GM19397 (cell line): ENCODE measurements at regions not wholly inside any gene's neighbourhood (a gene's known extent, or its start where the extent isn't known, plus 50 kb on each side); places are given as distances from the start of the nearest gene placed in this dataset.

Source experiments
- ATAC-seq: cut with Tn5 transposase; IDR thresholded peaks from one replicate; pipeline ENCODE4 v1.9.1; 2021; ENCODE audit warnings: mild to moderate bottlenecking, moderate library complexity; ENCODE audit not compliant: unreplicated experiment

- no peak for ATAC-seq
Observed at GRCh38 chr2:81583311-81584108, 1279.0 kb upstream of the LRRTM1 start.

- no peak for ATAC-seq
Observed at GRCh38 chr2:81576713-81577112, 1272.2 kb upstream of the LRRTM1 start.

- ATAC-seq: no peak
Observed at GRCh38 chr2:81551040-81551634, 1246.6 kb upstream of the LRRTM1 start.

DNA sequence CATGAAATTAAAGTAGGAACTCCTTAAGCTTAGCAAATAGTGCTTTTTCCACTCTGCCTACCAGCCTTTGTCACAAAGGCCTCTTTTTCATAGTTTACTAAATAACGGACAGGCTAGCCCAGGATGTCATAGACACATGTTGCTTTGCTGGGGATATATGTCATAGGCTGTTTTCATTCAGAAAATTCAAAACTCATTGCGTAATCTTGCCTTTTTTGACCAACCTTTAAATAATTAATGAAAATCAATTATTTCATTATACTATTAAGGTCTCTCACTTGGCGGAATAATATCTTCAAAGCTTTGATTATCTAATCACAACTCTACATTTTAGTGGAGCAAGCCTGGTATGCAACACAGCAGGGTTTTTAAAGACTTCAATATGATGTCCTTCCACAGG, 1245.7 kb upstream of the LRRTM1 start:
- ATAC-seq: no peak

DNA sequence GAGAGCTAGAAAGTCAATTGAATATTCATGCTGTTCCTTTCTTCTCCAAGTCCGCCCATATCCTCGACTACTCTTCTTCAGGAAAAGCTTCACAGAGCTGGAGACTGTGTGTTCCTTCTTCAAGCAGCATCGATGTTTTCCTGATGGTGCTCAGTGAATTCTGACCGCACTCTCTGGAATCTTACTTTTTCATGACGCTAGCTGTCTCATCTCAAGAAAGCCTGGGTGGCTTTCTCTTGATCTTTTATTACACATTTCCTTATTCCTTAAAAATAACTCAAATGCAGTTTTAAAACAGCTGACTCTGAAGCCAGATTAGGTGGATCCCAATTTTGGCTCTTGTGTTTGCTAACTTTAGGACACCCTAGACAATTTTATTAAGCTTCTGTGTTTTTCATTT, 1245.1 kb upstream of the LRRTM1 start:
- ATAC-seq: no peak

- no peak for ATAC-seq
Observed at GRCh38 chr2:81545626-81546025, 1241.1 kb upstream of the LRRTM1 start.

DNA sequence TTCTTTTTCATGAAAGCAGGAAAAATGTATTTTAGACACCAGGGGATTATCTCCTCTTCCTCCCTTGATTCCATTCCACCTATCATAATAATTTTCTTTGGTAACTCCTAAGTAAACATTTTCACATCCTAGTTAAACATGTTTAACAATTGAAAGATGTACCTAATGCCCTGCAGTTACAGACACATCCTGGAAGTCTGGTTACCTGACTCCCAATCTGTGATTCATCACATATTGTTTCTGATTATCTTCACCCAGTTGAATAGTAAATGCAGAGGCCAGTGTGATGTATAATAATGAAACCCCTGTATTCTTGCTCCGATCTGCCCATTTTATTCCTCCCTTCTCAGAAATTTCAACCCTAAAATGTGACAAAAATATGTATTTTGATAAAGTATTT, 1237.6 kb upstream of the LRRTM1 start:
- ATAC-seq: no peak

- ATAC-seq: no peak
Observed at GRCh38 chr2:81529944-81530343, 1225.4 kb upstream of the LRRTM1 start.

DNA sequence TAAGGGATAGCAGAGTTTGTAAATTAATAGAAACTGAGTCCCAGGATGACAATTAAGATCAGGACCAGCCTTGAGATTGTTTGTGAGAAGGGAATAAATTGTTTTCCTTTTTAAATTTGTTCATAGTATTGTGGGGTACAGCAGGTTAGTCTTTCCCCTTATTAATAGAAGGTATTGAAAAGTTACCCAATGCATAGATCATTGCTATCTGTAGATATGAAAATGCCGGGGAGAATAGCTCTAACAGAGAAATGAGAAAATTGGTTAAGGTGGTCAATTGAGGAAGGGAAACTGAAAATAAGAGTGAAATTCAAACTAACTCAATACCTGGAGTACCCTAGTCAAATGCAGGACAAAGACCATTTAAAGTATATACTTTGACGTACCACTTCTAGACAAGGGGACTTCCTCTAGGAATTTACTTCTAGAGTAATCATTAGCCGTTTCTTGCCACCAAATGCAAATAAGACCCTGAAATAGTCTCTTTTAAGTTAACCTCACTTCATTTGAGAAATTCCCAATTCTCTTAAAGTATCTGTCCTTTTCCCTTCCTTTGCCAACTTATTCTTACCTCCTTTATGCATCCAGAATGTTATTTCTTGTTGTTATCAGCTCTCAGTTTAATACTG, 1224.4 kb upstream of the LRRTM1 start:
- ATAC-seq: peak; percentile 75

GRCh38 chr2:81523344-81523743, 1218.8 kb upstream of the LRRTM1 start:
- no peak for ATAC-seq

DNA sequence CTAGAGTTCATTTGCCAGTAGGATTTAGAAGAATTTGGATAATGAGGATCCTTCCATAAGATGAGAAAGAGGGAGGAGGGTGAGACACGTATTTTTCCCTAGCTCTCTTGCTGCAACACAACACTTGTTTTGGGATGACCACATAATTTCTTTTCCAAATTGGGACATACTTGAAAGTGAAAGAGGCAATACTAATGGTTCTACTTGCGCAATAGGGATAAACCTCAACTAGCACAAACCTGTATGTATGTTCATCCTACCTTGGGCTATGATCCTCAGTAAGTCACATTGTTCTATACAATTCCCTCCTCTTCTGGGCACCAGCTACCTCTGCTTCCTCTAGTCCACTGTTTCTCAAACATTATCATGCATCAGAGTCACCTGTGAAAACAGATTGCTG, 1208.8 kb upstream of the LRRTM1 start:
- ATAC-seq: no peak

DNA sequence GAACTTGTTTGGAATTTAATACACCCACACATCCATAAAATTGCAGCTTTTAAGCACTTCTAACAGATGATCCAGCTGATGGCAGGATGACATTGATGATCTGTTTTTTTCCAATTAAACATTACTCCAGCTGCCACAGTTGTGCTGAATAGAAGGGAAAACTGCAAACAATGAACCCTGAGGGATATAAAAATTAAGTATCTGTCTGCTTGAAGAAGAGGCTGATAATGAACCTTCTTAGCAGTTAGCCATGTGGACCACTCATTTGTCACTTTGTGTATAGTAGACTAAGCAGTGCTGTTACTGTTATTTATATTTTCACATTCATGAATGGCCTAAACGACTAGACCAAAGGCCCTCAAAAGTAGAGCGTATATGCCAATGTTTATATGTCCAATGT, 1201.0 kb upstream of the LRRTM1 start:
- no peak for ATAC-seq

GRCh38 chr2:81495556-81495955, 1191.0 kb upstream of the LRRTM1 start:
- no peak for ATAC-seq

DNA sequence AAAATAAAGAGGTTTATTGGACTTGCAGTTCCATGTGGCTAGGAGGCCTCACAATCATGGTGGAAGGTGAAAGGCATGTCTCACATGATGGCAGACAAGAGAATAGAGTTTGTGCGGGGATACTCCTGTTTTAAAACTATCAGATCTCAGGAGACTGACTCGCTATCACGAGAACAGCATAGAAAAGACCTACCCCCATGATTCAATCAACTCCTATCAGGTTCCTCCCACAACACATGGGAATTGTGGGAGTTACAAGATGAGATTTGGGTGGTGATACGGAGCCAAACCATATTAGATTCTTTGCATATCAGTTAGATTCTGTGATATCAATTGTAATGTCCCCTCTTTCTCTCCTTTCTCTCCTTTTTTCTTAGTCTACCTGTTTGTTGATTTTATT, 1178.7 kb upstream of the LRRTM1 start:
- ATAC-seq: no peak

GRCh38 chr2:81481994-81482368, 1177.4 kb upstream of the LRRTM1 start:
- ATAC-seq: no peak

DNA sequence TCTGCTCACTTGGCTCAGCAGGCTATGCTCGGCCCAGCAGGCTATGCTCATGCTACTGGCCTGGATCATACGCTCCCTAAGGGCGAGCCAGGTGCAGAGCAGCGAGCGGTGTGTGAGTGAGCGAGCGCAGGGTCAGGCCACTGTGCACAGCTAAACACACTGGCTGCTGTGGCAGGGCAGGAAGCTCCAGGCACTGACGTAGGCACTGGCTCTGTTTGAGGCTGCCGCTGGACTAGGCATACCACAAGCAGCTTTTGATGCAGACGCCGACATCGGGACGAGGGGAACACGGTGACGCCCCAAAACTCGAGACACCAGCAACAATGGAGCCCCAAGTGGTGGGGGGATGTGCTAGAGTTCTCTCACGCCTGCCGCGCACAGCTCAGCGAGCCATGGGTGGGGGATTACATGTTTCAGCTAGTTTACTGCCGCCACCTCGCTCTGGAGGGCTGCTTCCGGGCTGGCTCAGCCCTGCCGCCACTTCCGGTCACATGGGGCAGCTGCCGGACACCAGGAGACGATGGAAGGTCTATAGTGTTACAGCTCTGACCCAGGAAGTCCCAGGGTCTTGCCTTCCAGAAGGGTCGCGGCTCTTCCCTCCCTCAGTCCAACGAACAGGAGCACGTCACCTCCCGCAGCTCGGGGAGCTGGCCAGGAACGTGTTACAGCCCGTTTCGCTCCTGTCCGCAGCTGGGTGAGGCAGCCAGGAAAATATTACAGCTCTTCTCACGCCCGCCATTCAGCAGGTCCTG, 1176.9 kb upstream of the LRRTM1 start:
- no peak for ATAC-seq

DNA sequence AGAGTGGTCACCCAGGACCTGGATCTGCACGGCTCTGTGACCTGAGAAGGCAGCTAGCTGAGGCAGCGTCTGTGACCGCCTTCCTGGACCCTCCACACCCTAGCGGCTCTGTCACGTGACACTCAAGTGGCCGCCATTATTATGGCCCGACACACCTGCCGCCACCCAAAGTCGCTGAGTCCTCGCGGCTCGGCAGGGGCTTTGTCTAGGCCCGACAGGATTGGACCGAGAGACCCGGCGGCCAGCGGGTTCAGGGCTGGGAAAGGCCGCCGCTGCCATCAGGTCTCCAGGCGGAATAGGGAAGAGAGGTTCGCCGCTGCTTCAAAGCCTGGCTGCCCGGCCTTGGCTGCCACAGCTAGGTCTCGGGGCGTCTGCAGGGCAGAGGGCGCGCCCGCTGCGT, 1162.5 kb upstream of the LRRTM1 start:
- ATAC-seq: no peak

GRCh38 chr2:81462420-81462819, 1157.9 kb upstream of the LRRTM1 start:
- no peak for ATAC-seq

DNA sequence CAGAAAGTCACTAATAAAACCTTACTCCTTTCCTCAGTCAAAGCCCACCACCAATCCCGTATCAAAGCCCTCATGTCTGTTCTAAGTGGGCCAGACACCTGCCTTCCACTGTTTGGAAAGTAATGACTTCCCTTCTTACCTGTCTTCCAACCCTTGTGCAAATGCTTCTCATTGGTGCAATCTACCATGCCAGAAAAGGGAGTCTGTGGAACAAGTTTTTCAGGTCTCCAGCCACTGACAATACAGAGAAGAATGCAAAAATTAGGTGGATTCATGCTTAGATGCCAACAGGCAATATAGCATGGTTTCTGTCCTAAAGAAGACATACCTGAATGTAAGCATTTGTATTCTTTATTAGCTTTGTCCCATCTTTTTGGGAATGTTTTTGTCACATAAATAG, 1140.6 kb upstream of the LRRTM1 start:
- no peak for ATAC-seq

GRCh38 chr2:81437456-81438000, 1133.0 kb upstream of the LRRTM1 start:
- no peak for ATAC-seq

GRCh38 chr2:81436256-81436655, 1131.7 kb upstream of the LRRTM1 start:
- ATAC-seq: no peak
